ENCODE measurements at regions not wholly inside any gene's neighbourhood (a gene's known extent, or its start where the extent isn't known, plus 50 kb on each side); places are given as distances from the start of the nearest gene placed in this dataset.

- Mint-ChIP-seq H3K27ac (no peak overlapping the region), H3K9me3 (no peaks in the 10 kb centered on the region), H3K4me3 (no peak overlapping the region), H3K4me1 (ENCODE audit: low read depth) (peaks cover 56% of the 10 kb centered on the region), H3K36me3 (ENCODE audit: low read depth) (peaks cover 11% of the 10 kb centered on the region), H3K27me3 (ENCODE audit: insufficient read depth) (no peaks in the 10 kb centered on the region)
- TF ChIP-seq, protein P1, sequence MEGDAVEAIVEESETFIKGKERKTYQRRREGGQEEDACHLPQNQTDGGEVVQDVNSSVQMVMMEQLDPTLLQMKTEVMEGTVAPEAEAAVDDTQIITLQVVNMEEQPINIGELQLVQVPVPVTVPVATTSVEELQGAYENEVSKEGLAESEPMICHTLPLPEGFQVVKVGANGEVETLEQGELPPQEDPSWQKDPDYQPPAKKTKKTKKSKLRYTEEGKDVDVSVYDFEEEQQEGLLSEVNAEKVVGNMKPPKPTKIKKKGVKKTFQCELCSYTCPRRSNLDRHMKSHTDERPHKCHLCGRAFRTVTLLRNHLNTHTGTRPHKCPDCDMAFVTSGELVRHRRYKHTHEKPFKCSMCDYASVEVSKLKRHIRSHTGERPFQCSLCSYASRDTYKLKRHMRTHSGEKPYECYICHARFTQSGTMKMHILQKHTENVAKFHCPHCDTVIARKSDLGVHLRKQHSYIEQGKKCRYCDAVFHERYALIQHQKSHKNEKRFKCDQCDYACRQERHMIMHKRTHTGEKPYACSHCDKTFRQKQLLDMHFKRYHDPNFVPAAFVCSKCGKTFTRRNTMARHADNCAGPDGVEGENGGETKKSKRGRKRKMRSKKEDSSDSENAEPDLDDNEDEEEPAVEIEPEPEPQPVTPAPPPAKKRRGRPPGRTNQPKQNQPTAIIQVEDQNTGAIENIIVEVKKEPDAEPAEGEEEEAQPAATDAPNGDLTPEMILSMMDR (IDR thresholded peaks at IDR 0.05): no peak
- DNase-seq: no peak
Observed at GRCh38 chr18:46243673-46244072, 139.5 kb downstream of the HAUS1 start.

GRCh38 chr18:46246101-46246500 is 141.9 kb downstream of the HAUS1 start:
- Mint-ChIP-seq H3K36me3 (ENCODE audit: low read depth) (peaks cover 19% of the 10 kb centered on the region), H3K27me3 (ENCODE audit: insufficient read depth) (no peaks in the 10 kb centered on the region), H3K4me3 (no peak overlapping the region), H3K27ac (no peak overlapping the region), H3K4me1 (ENCODE audit: low read depth) (peaks cover 58% of the 10 kb centered on the region), H3K9me3 (no peaks in the 10 kb centered on the region)
- TF ChIP-seq, protein P1 (IDR thresholded peaks at IDR 0.05): no peak
- DNase-seq: no peak

DNA sequence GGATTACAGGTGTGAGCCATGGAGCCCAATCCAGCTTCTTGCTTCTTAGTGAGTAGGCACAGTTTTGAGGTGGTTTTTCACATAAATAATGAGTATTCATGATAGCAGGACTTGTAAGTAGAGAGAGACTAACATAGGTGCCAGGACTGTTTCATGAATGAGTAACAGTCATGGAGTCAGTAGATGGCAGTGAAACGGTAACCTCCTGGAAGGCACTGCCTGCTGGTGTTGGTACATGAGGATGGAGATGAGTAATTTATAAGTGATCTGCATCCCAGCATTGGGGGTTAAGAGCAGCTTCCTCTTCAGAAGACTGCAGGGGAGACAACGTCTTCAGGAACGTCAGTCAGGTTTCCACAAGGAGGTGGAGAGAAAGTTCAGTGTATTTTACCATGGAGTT is 143.8 kb downstream of the HAUS1 start:
- no peaks in the 10 kb centered on the region for H3K9me3 Mint-ChIP-seq
- H3K4me1 Mint-ChIP-seq (ENCODE audit: low read depth): peaks cover 60% of the 10 kb centered on the region
- DNase-seq: no peak
- H3K36me3 Mint-ChIP-seq (ENCODE audit: low read depth): peaks cover 19% of the 10 kb centered on the region
- TF ChIP-seq, protein P1 (IDR thresholded peaks at IDR 0.05): no peak
- H3K27me3 Mint-ChIP-seq (ENCODE audit: insufficient read depth): no peaks in the 10 kb centered on the region
- no peak overlapping the region for H3K4me3 Mint-ChIP-seq
- no peak overlapping the region for H3K27ac Mint-ChIP-seq

DNA sequence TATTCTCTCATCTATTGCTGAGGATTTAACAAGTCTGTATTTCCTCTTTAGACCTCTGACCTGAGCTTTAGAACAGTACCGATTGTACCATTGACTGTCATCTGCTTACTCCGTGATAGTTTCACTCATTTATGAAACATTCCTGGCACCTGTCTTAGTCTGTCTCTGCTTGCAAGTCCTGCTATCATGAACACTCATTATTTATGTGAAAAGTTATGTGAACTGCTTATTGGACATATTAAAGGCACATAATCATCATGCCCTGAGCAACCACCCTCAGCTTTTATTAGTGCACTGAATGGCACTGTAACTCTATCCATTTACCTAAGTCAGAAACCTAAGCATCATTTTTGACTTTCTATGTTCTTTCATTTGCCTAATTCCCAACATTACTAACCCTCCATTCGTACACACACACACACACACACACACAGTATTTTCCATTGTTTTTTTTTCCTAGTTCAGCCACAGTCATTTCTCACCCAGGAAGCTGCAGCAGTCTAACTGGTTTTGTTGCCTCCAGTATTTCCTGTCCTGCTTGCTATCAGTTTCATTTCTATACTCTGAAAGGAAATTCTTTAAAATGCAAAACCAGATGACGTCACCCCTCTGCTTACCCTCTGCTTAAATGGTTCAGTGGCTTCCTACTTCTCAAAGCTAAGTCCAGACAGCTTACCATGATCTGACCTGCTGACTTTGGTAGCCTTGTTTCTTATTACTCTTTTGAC is 146.1 kb downstream of the HAUS1 start:
- H3K4me3 Mint-ChIP-seq: peak overlapping the region; percentile 79
- no peaks in the 10 kb centered on the region for H3K9me3 Mint-ChIP-seq
- peak overlapping the region; percentile 85 for H3K27ac Mint-ChIP-seq
- peaks cover 70% of the 10 kb centered on the region for H3K4me1 Mint-ChIP-seq (ENCODE audit: low read depth)
- TF ChIP-seq, protein P1 (IDR thresholded peaks at IDR 0.05): no peak
- no peaks in the 10 kb centered on the region for H3K27me3 Mint-ChIP-seq (ENCODE audit: insufficient read depth)
- DNase-seq: peak; percentile 79
- H3K36me3 Mint-ChIP-seq (ENCODE audit: low read depth): peaks cover 23% of the 10 kb centered on the region

DNA sequence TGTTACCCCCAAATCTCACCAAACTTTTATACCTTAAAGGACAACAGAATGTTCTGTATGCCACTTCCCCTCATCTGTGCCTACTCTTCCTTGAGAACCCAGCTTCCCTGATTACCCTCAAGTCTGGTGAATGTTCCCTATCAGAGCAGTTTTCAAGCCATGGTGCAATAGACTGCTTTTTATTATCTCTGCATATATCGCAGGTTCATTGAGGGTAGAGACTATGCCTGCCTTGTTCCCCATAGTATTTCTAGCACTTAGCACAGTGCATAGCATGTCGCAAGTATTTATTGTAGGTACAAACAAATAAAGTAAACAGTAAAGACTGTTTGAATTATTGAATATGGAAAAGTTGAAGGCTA is 146.6 kb downstream of the HAUS1 start:
- TF ChIP-seq, protein P1 (IDR thresholded peaks at IDR 0.05): no peak
- no peaks in the 10 kb centered on the region for H3K27me3 Mint-ChIP-seq (ENCODE audit: insufficient read depth)
- no peaks in the 10 kb centered on the region for H3K9me3 Mint-ChIP-seq
- peak overlapping the region; percentile 79 for H3K4me3 Mint-ChIP-seq
- peaks cover 71% of the 10 kb centered on the region for H3K4me1 Mint-ChIP-seq (ENCODE audit: low read depth)
- H3K36me3 Mint-ChIP-seq (ENCODE audit: low read depth): peaks cover 26% of the 10 kb centered on the region
- no peak for DNase-seq
- peak overlapping the region; percentile 85 for H3K27ac Mint-ChIP-seq
